ENCODE measurements at regions not wholly inside any gene's neighbourhood (a gene's known extent, or its start where the extent isn't known, plus 50 kb on each side); places are given as distances from the start of the nearest gene placed in this dataset.

DNA sequence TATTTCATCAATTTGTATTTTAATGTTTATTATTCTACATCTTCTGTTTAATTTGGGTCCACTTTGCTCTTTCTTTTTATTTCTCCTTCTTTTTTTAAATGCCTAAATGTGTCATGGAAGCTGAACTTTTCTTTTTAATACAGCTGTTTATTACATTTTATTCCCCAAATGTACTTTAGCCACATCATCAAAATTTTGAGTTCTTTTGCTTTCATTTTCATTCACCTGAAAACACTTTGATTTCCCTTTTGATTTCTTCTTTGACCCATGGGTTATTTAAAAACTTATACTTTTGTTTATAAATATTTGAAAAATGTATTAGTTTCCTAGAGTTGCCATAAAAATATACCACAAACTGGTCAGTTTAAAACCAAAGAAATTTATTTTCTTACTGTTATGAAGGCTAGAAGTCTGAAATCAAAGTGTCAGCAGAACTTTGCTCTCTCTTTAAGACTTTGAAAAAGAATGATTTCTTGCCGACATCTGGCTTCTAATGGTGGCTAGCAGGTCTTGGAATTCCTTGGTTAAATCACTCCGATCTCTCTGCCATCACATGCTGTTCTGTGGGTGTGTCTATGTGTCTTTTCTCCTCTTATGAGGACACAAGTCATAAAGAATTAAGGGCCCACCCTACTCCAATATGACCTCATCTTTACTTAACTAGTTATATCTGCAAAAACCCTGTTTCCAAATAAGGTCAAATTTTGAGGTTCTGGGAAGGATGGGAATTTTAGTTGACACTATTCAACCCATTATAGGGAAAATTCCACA, 225.5 kb downstream of the ANKRD7 start:
- CTCF ChIA-PET, result no interaction called here
- no peaks in the 10 kb centered on the region for H3K4me1 Mint-ChIP-seq (ENCODE audit: low read depth, unreplicated experiment)
- POLR2A ChIA-PET, result no interaction called here

DNA sequence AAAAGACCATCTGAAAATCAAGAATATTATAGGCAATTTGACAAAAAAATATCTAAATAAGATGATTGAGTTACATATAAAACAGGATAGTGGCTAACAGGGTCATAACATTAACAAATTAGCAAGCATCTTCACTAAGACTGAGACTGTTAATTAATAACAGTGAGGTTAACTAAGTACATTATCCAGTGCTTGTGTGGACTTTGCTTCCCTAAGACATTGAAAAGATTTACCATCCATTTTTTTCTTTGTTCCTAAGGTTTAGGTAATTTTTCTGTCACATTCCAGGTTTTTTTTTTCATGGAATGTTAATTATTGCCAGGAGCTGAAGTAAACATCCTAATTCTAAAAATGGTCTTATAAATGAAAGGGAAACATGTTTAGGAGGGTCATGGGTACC, 227.6 kb downstream of the ANKRD7 start:
- Histone ChIP-seq H3K36me3 (ENCODE audit: control insufficient read depth, insufficient read depth, low read length) (no peaks in the 10 kb centered on the region), H3K4me3 (ENCODE audit: low read depth, low read length) (no peak overlapping the region), H3K9me3 (no peaks in the 10 kb centered on the region), H3K27me3 (replicated peaks; ENCODE audit: control insufficient read depth, insufficient read depth, low read length) (no peaks in the 10 kb centered on the region), H3K4me1 (no peaks in the 10 kb centered on the region)
- H3K9me3 Mint-ChIP-seq (ENCODE audit: unreplicated experiment), result no peaks in the 10 kb centered on the region
- no peaks in the 10 kb centered on the region for H3K27me3 Mint-ChIP-seq (ENCODE audit: insufficient read depth, unreplicated experiment)
- H3K27ac Mint-ChIP-seq (ENCODE audit: unreplicated experiment), result no peak overlapping the region
- BruUV-seq (replicated peaks), result no TSS peak
- no peak overlapping the region for H3K4me3 Mint-ChIP-seq (ENCODE audit: unreplicated experiment)
- CTCF ChIA-PET, result no interaction called here
- H3K4me1 Mint-ChIP-seq (ENCODE audit: low read depth, unreplicated experiment), result no peaks in the 10 kb centered on the region
- intact Hi-C loops (cut with micrococcal nuclease; ENCODE audit: unreplicated experiment), result no loop called here
- no peak for DNase-seq
- TF ChIP-seq CTCF (IDR thresholded peaks at IDR 0.05; ENCODE audit: insufficient read depth in 1 of 2, low read depth in 1 of 2, low read length in 1 of 2, severe bottlenecking in 1 of 2, unreplicated experiment in 1 of 2), result no peak
- H3K36me3 Mint-ChIP-seq (ENCODE audit: insufficient read depth, unreplicated experiment), result no peaks in the 10 kb centered on the region
- POLR2A ChIA-PET, result no interaction called here

More for the DNA sequence above, 225.5 kb downstream of the ANKRD7 start:
- Histone ChIP-seq H3K4me1 (no peaks in the 10 kb centered on the region), H3K4me3 (ENCODE audit: low read depth, low read length) (no peak overlapping the region), H3K36me3 (ENCODE audit: control insufficient read depth, insufficient read depth, low read length) (no peaks in the 10 kb centered on the region), H3K27me3 (replicated peaks; ENCODE audit: control insufficient read depth, insufficient read depth, low read length) (no peaks in the 10 kb centered on the region), H3K9me3 (no peaks in the 10 kb centered on the region)
- intact Hi-C loops (cut with micrococcal nuclease; ENCODE audit: unreplicated experiment), result no loop called here
- TF ChIP-seq CTCF (IDR thresholded peaks at IDR 0.05; ENCODE audit: insufficient read depth in 1 of 2, low read depth in 1 of 2, low read length in 1 of 2, severe bottlenecking in 1 of 2, unreplicated experiment in 1 of 2), result no peak
- Mint-ChIP-seq H3K27ac (ENCODE audit: unreplicated experiment) (no peak overlapping the region), H3K4me3 (ENCODE audit: unreplicated experiment) (no peak overlapping the region), H3K36me3 (ENCODE audit: insufficient read depth, unreplicated experiment) (no peaks in the 10 kb centered on the region), H3K27me3 (ENCODE audit: insufficient read depth, unreplicated experiment) (no peaks in the 10 kb centered on the region), H3K9me3 (ENCODE audit: unreplicated experiment) (no peaks in the 10 kb centered on the region)
- no peak for DNase-seq
- BruUV-seq (replicated peaks), result no TSS peak

DNA sequence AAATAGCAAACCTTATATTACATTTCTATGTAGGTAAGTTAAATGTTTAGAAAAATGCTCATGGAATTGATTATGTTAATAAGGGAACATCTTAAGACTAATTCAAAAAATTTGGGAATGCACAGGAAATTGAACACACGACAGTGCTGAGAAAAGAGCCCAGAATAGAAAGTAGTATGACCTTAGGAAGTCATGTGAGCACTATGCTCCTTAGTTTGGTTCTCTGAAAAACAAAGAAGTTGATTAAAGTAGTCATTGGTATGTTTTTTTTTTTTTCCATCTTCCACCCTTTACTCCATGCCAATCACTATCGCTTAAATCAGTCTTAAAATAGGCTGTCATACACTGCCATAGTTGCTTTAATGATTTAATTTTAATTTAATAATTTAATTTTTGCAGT, 242.9 kb downstream of the ANKRD7 start:
- Mint-ChIP-seq H3K27me3 (ENCODE audit: insufficient read depth, unreplicated experiment) (no peaks in the 10 kb centered on the region), H3K36me3 (ENCODE audit: insufficient read depth, unreplicated experiment) (no peaks in the 10 kb centered on the region), H3K27ac (ENCODE audit: unreplicated experiment) (no peak overlapping the region), H3K4me1 (ENCODE audit: low read depth, unreplicated experiment) (no peaks in the 10 kb centered on the region), H3K4me3 (ENCODE audit: unreplicated experiment) (no peak overlapping the region), H3K9me3 (ENCODE audit: unreplicated experiment) (no peaks in the 10 kb centered on the region)
- intact Hi-C loops (cut with micrococcal nuclease; ENCODE audit: unreplicated experiment), result no loop called here
- TF ChIP-seq CTCF (IDR thresholded peaks at IDR 0.05; ENCODE audit: insufficient read depth in 1 of 2, low read depth in 1 of 2, low read length in 1 of 2, severe bottlenecking in 1 of 2, unreplicated experiment in 1 of 2), result no peak
- Histone ChIP-seq H3K27me3 (replicated peaks; ENCODE audit: control insufficient read depth, insufficient read depth, low read length) (no peaks in the 10 kb centered on the region), H3K9me3 (no peaks in the 10 kb centered on the region), H3K4me1 (no peaks in the 10 kb centered on the region), H3K4me3 (ENCODE audit: low read depth, low read length) (no peak overlapping the region), H3K36me3 (ENCODE audit: control insufficient read depth, insufficient read depth, low read length) (no peaks in the 10 kb centered on the region)
- ChIA-PET CTCF (no interaction called here), POLR2A (no interaction called here)
- BruUV-seq (replicated peaks), result no TSS peak
- no peak for DNase-seq

Data from Caco-2 (cell line).